WI38 (cell line): ENCODE measurements at regions not wholly inside any gene's neighbourhood (a gene's known extent, or its start where the extent isn't known, plus 50 kb on each side); places are given as distances from the start of the nearest gene placed in this dataset.

Source experiments
- H3K4me3 ChIP-seq: 2 replicates; pipeline ENCODE4 v1.5.1; 2011; ENCODE audit warnings: low read depth, mild to moderate bottlenecking, control low read depth, low read length
- TF ChIP-seq, protein P1 (sequence below): IDR thresholded peaks from 2 replicates; pipeline ENCODE4 v1.5.1; 2012; ENCODE audit warnings: low read depth, mild to moderate bottlenecking, control low read depth, low read length

DNA sequence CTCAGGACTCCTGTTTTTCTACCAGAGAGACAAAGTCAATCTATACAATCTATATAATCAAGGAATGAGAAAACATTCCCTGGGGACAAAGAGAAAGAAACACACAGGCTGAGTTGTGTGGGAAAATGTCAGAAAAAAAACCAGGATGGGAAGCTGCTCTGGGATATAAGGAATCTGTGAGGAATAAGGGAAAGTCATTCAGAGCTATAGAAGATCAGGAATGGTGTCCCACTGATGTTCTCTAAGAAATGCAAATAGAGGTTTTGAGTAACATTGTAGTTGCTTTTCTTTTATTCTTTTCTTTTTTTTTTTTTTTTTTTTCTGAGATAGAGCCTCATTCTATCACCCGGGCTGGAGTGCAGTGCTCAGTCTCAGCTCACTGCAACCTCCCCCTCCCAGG, 605.9 kb upstream of the KLF4 start:
- no peak overlapping the region for H3K4me3 ChIP-seq
- TF ChIP-seq, protein P1, sequence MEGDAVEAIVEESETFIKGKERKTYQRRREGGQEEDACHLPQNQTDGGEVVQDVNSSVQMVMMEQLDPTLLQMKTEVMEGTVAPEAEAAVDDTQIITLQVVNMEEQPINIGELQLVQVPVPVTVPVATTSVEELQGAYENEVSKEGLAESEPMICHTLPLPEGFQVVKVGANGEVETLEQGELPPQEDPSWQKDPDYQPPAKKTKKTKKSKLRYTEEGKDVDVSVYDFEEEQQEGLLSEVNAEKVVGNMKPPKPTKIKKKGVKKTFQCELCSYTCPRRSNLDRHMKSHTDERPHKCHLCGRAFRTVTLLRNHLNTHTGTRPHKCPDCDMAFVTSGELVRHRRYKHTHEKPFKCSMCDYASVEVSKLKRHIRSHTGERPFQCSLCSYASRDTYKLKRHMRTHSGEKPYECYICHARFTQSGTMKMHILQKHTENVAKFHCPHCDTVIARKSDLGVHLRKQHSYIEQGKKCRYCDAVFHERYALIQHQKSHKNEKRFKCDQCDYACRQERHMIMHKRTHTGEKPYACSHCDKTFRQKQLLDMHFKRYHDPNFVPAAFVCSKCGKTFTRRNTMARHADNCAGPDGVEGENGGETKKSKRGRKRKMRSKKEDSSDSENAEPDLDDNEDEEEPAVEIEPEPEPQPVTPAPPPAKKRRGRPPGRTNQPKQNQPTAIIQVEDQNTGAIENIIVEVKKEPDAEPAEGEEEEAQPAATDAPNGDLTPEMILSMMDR: no peak

DNA sequence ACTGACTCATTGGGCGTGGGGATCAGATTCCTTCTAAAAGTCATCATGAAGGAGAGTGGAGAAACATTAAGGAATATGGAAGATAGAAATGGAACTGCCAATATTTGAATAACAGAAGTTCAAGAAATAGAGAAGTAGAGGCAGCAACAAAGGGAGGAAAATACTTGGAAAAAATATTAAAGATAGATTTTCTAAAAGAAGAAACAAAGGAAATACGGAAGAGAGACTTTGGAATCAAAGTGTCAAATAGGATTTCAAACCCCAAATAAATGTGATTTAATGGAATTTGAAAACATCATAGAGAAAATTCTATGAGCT, 605.1 kb upstream of the KLF4 start:
- H3K4me3 ChIP-seq: no peak overlapping the region
- TF ChIP-seq, protein P1: no peak

DNA sequence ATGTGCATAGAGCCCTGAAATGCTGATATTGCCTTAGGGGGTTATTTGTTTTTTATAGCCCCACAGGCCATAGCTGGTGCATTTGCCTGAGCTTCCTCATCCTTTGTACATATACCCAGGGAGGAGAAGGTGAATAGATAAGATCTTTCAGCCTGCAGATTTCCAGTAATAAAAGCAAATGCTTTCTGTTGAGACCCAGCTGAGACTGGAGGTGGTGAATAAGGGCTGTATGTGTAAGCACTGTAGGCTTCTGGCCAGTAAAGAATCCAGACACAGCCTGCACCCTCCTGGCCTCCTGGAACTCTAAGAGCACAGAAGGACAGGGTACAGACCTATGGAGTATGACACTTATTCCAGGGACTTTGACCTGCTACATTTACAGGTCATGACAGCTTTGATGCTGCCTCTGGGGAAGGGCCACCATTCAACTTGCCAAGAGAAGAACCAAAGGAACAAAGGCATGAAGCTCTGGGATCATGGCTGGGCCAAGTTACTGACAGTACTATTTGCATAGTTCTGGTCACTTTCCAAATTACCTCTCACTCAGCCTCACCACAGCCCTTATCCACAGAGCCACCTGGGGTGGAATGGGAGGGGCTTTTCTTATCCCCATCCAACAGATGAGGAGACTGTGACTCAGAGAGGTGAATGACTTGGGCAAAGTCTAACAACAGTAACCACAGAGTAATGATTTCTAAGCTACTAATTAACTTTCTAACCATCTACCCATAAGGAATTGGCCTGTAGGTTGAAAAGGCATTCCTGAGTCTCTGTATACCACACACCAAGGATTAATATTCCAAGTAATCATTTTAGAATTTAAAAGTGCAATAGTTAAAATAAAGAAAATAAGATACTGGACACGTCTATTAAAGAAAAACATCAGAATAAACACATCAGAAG, 604.5 kb upstream of the KLF4 start:
- H3K4me3 ChIP-seq: no peak overlapping the region
- TF ChIP-seq, protein P1: no peak

DNA sequence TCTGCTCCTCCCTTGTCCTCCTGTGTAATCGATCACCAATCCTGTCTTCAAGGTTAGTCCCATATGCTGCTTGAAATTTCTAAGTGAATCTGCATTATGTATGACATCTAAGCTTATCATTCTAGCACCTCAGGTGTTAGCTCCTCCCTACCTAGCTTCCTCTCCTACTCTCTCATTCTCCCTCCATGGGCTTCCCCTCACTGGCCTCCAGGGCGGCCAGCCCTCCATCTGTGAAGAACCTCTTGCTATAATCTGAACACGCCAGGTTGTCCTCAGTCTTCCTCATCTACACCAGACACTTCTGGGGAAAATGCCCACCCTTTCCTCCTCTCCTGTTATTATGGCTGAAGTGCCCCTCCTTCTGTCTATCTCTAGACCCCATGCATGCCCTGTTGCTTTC, 599.3 kb upstream of the KLF4 start:
- TF ChIP-seq, protein P1: no peak
- H3K4me3 ChIP-seq: no peak overlapping the region

DNA sequence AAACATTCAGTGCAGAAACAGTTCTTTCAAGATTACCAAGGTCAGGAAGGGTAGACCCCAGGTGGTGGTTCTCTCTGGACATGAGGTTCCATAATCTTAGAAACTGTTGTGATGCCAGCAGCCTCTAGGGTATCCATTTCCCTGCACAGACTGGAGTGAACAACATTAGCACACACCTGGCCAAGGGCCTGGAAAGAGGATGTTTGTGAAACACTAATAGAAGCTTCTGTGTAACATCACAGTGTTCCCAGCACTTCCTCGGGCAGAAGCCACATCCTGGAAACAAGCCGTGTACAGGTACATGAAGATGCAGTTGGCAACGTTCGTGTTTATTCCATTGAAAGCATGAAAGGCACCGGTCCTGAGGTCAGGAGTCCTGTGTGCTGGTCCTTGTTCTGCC, 598.2 kb upstream of the KLF4 start:
- TF ChIP-seq, protein P1: no peak
- H3K4me3 ChIP-seq: no peak overlapping the region

DNA sequence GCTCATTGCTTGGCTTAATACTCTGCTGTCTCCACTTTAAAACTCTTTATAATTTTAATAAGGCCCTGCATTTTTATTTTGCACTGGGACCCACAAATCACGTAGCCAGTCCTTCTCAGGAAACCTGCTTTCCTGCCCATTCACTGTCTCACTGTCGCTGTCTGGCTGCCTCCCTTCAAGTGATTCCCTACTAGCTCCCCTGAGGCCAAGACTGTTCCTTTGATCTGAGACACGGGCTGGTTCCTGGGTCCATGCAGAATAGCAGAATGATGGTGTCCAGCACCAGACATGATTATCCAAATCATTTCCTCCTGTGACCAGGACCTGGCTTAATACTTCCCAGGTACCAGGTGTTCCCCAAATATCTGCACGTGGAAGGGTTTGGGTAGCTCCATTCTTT, 597.1 kb upstream of the KLF4 start:
- TF ChIP-seq, protein P1: no peak
- no peak overlapping the region for H3K4me3 ChIP-seq

DNA sequence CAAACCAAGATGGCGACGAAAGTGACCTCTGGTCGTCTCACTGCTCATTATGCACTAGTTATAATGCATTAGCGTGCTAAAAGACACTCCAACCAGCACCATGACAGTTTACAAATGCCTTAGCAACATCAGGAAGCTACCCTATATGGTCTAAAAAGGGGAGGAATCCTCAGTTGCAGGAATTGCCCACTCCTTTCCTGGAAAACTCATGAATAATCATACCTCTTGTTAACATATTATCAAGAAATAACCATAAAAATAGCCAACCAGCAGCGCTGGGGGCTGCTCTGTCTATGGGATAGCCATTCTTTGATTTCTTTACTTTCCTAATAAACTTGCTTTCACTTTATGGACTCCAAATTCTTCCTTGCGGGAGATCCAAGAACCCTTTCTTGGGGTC, 595.7 kb upstream of the KLF4 start:
- no peak overlapping the region for H3K4me3 ChIP-seq
- TF ChIP-seq, protein P1: no peak
